PFSK-1 (cell line): ENCODE measurements at regions not wholly inside any gene's neighbourhood (a gene's known extent, or its start where the extent isn't known, plus 50 kb on each side); places are given as distances from the start of the nearest gene placed in this dataset.

Source experiments
- POLR2AphosphoS5 ChIP-seq: IDR thresholded peaks from 2 replicates; pipeline ENCODE4 v1.6.1; 2012; ENCODE audit warnings: low read depth, mild to moderate bottlenecking, control low read depth, low read length, moderate library complexity
- REST ChIP-seq, 2 experiments: IDR thresholded peaks; 2 replicates each; pipeline versions ENCODE4 v1.6.1 to v1.8.0; 2011 to 2012; ENCODE audit warnings: low read depth in 2 of 2, low read length in 2 of 2, control low read depth in 1 of 2, inconsistent platforms in 1 of 2, mild to moderate bottlenecking in 1 of 2, moderate library complexity in 1 of 2; ENCODE audit not compliant: insufficient read depth in 1 of 2
- TAF1 ChIP-seq: IDR thresholded peaks from 2 replicates; pipeline ENCODE4 v1.6.1; 2012; ENCODE audit warnings: low read length, control low read depth, borderline replicate concordance; ENCODE audit not compliant: insufficient read depth

GRCh38 chr18:45166341-45166835 is 448.9 kb upstream of the SLC14A2 start:
- no peak for TF ChIP-seq POLR2AphosphoS5
- no peak for TF ChIP-seq TAF1
- no peak for TF ChIP-seq REST (IDR thresholded peaks at IDR 0.05; ENCODE audit: insufficient read depth in 1 of 2, low read depth in 2 of 2, low read length in 2 of 2)
